A673 (cell line): ENCODE measurements at regions not wholly inside any gene's neighbourhood (a gene's known extent, or its start where the extent isn't known, plus 50 kb on each side); places are given as distances from the start of the nearest gene placed in this dataset.
A peak's percentile ranks its signal among the peaks of the same experiment; 100 is the strongest.

Experiments used
- BruUV-seq: library from RNA; stranded (reverse); fragments of 400-500 nt; replicated peaks from 2 replicates; lab custom pipeline; 2021; lab: Mats Ljungman, UMichigan
- CTCF ChIA-PET: fragments of 300-600 bp; sonication (Branson Sonifier 250); formaldehyde crosslinking; loops from one replicate; lab custom pipeline; 2022; ENCODE audit warnings: antibody characterized with exemption; lab: Charles Lee
- POLR2A ChIA-PET: fragments of 300-600 bp; sonication (Branson Sonifier 250); formaldehyde crosslinking; loops from one replicate; lab custom pipeline; 2022; ENCODE audit warnings: antibody characterized with exemption; ENCODE audit not compliant: low non-redundant PET; lab: Charles Lee
- DNase-seq: peaks from one replicate; pipeline ENCODE4 v3.0.0-alpha.2; 2015; ENCODE audit warnings: low spot score
- H3K27ac ChIP-seq: fragments of 200-600 bp; sonication (generic); 2 replicates; pipeline ENCODE4 v1.5.1; 2016; ENCODE audit warnings: mixed run types, low read depth, mild to moderate bottlenecking, mixed read lengths, antibody characterized with exemption, low read length; ENCODE audit not compliant: poor library complexity, severe bottlenecking
- H3K27me3 ChIP-seq: fragments of 200-600 bp; sonication (generic); replicated peaks from 2 replicates; pipeline ENCODE4 v1.6.1; 2017; ENCODE audit warnings: mixed run types, low read depth, mild to moderate bottlenecking, mixed read lengths, antibody characterized with exemption, low read length; ENCODE audit not compliant: insufficient read depth, poor library complexity
- H3K36me3 ChIP-seq: fragments of 200-600 bp; sonication (generic); 2 replicates; pipeline ENCODE4 v1.6.1; 2016; ENCODE audit warnings: mixed run types, mild to moderate bottlenecking, mixed read lengths, antibody characterized with exemption, low read length; ENCODE audit not compliant: insufficient read depth, poor library complexity, severe bottlenecking
- H3K4me1 ChIP-seq: fragments of 200-600 bp; sonication (generic); 2 replicates; pipeline ENCODE4 v1.6.1; 2017; ENCODE audit warnings: mixed run types, mild to moderate bottlenecking, mixed read lengths, antibody characterized with exemption, low read length; ENCODE audit not compliant: insufficient read depth, poor library complexity, severe bottlenecking
- H3K4me3 ChIP-seq: fragments of 200-600 bp; sonication (generic); 2 replicates; pipeline ENCODE4 v1.5.1; 2016; ENCODE audit warnings: low read depth, mixed run types, mild to moderate bottlenecking, mixed read lengths, low read length; ENCODE audit not compliant: poor library complexity, severe bottlenecking
- H3K9me3 ChIP-seq: fragments of 200-600 bp; sonication (generic); 2 replicates; pipeline ENCODE4 v1.6.1; 2016; ENCODE audit warnings: mixed run types, low read depth, mild to moderate bottlenecking, mixed read lengths, antibody characterized with exemption, low read length; ENCODE audit not compliant: poor library complexity, severe bottlenecking
- CTCF ChIP-seq: fragments of 300-800, 200-600 bp; sonication (generic); conservative IDR thresholded peaks from 2 replicates; pipeline ENCODE4 v1.5.1; 2017; ENCODE audit warnings: low read depth, mild to moderate bottlenecking, antibody characterized with exemption, low read length, moderate library complexity, mixed read lengths
- EZH2 ChIP-seq: fragments of 200-600 bp; sonication (generic); IDR thresholded peaks from 2 replicates; pipeline ENCODE4 v1.6.1; 2017; ENCODE audit warnings: borderline replicate concordance, low read depth, mild to moderate bottlenecking, mixed read lengths, antibody characterized with exemption, low read length; ENCODE audit not compliant: poor library complexity, severe bottlenecking
- intact Hi-C: fragments of 100-400 bp; cut with micrococcal nuclease; formaldehyde crosslinking; loops from one replicate; pipeline ENCODE4 v1.10.0; 2022; ENCODE audit not compliant: unreplicated experiment

GRCh38 chr3:35401671-35402070 lies 237.7 kb upstream of the ARPP21 start:
- no peak for DNase-seq
- Histone ChIP-seq H3K4me1 (peaks cover 13% of the 10 kb centered on the region), H3K4me3 (no peak overlapping the region), H3K27ac (no peak overlapping the region), H3K27me3 (no peaks in the 10 kb centered on the region), H3K9me3 (no peaks in the 10 kb centered on the region), H3K36me3 (no peaks in the 10 kb centered on the region)
- ChIA-PET CTCF (no interaction called here), POLR2A (no interaction called here)
- no TSS peak for BruUV-seq
- TF ChIP-seq CTCF (no peak), EZH2 (no peak)
- intact Hi-C loops, result no loop called here

- no TSS peak for BruUV-seq
- peaks cover 13% of the 10 kb centered on the region for H3K4me1 ChIP-seq
- no peaks in the 10 kb centered on the region for H3K27me3 ChIP-seq
- TF ChIP-seq CTCF (0 out of 2 replicates have a peak, but pooled peaks have one; percentile 26), EZH2 (no peak)
- CTCF ChIA-PET, result no interaction called here
- H3K27ac ChIP-seq, result peak overlapping the region; percentile 38
- no peaks in the 10 kb centered on the region for H3K9me3 ChIP-seq
- intact Hi-C loops, result no loop called here
- no peaks in the 10 kb centered on the region for H3K36me3 ChIP-seq
- POLR2A ChIA-PET, result no interaction called here
- no peak overlapping the region for H3K4me3 ChIP-seq
- peak; percentile 15 for DNase-seq
Measured at GRCh38 chr3:35404571-35404970, 234.8 kb upstream of the ARPP21 start.

GRCh38 chr3:35408882-35409281 lies 230.4 kb upstream of the ARPP21 start:
- CTCF ChIA-PET, result no interaction called here
- intact Hi-C loops, result no loop called here

More at GRCh38 chr3:35408882-35409281, 230.4 kb upstream of the ARPP21 start:
- Histone ChIP-seq H3K4me3 (no peak overlapping the region), H3K9me3 (no peaks in the 10 kb centered on the region), H3K27me3 (no peaks in the 10 kb centered on the region), H3K36me3 (no peaks in the 10 kb centered on the region), H3K4me1 (peaks cover 13% of the 10 kb centered on the region), H3K27ac (no peak overlapping the region)
- DNase-seq, result no peak
- no peak for TF ChIP-seq CTCF
- POLR2A ChIA-PET, result no interaction called here
- no TSS peak for BruUV-seq
